ENCODE measurements at regions not wholly inside any gene's neighbourhood (a gene's known extent, or its start where the extent isn't known, plus 50 kb on each side); places are given as distances from the start of the nearest gene placed in this dataset.
"Not testable (repeated sequence)": the region's sequence is repeated elsewhere in the genome, so short reads cannot be mapped to it uniquely, and the experiment has no call there.

DNA sequence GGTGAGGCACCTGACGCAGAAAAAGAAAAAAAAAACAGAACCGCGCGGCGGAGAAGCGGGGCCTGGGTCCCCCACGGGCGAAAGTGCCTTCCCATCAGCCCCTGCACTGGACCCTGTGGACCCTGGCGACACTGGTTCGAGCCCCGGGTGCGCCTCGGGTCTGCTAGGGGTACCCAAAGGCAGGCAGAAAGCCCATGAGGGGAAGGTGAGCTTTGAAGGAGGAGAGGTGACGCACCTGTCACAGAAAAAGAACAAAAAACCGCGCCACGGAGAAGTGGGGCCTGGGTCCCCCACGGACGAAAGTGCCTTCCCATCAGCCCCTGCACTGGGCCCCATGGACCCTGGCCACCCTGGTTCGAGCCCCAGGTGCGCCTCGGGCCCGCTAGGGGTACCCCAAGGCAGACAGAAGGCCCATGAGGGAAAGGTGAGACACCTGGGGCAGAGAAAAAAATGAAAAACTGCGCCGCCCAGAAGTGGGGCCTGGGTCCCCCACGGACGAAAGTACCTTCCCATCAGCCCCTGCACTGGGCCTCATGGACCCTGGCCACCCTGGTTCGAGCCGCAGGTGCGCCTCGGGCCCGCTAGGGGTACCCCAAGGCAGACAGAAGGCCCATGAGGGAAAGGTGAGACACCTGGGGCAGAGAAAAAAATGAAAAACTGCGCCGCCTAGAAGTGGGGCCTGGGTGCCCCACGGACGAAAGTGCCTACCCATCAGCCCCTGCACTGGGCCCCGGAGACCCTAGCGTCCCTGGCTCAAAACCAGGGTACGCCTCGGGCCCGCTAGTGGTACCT is 227.4 kb downstream of the CCDC74A start:
- no peak for DNase-seq

DNA sequence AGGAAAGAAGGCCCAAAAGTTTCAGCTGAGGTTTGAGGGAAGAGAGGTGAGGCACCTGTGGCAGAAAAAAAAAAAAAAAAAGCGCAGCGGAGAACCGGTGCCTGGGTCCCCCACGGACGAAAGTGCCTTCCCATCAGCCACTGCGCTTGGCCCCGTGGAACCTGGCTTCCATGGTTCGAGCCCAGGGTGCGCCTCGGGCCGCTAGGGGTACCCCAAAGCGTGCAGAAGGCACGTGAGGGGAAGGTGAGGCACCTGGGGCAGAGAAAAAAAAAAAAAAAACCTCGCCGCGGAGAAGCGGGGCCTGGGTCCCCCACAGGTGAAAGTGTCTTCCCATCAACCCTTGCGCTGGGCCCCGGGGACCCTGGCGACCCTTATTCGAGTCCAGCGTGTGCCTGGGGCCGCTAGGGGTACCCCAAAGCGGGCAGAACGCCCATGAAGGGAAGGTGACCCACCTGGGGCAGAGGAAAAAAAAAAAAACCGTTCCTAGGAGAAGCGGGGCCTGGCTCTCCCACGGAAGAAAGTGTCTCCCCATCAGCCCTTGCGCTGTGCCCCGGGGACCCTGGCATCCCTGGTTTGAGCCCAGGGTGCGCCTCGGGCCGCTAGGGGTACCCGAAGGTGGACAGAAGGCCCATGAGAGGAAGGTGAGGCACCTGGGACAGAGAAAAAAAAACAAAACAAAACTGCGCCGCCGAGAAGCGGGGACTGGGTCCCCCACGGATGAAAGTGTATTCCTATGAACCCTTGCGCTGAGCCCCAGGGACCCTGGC is 228.6 kb downstream of the CCDC74A start:
- no peak for DNase-seq

DNA sequence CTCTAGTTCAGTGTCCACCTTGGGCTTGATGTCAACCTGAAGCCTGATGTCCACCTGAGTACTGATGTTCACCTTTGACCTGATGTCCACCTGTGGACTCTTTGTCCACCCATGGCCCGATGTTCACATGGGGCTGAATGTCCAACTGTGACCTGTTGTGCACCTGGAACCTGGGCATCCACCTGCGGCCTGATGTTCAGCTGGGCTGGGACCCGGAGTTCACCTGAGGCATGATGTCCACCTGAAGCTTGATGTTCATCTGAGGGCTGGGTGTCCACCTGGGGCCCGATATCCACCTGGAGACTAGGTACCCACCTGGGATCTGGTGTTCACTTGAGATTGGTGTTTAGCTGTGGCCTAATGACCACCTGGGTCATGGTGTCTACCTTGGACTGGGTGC is 231.3 kb downstream of the CCDC74A start:
- not testable (repeated sequence) for DNase-seq

DNA sequence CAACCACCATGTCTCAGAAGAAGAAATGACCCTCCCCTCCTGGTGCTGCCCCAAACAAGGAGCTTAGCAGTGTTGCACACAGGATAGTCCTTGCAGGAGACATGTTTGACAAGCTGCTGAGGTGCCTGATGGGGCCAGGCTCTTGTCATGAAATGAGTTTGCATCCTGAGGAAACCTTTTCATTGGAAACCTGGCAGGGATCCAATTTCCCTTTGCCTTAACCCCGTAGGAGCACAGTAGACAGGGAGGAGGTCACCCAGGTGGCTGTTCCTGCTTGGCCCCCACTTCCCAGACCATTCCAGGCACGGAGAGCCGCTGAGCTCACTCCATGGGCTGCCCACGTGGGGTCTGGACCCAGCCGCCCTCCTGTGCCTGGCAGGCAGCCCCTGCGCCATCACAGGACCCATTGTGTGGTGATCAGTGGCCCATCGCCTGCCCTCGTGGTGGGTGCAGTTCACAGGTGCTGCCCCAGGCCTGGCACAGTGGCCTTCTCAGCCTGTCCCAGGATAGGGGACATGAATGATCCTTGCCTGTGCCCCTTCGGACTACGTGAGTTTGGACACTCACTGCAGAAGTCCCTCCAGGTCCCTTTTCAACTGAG is 247.4 kb downstream of the CCDC74A start:
- not testable (repeated sequence) for DNase-seq

DNA sequence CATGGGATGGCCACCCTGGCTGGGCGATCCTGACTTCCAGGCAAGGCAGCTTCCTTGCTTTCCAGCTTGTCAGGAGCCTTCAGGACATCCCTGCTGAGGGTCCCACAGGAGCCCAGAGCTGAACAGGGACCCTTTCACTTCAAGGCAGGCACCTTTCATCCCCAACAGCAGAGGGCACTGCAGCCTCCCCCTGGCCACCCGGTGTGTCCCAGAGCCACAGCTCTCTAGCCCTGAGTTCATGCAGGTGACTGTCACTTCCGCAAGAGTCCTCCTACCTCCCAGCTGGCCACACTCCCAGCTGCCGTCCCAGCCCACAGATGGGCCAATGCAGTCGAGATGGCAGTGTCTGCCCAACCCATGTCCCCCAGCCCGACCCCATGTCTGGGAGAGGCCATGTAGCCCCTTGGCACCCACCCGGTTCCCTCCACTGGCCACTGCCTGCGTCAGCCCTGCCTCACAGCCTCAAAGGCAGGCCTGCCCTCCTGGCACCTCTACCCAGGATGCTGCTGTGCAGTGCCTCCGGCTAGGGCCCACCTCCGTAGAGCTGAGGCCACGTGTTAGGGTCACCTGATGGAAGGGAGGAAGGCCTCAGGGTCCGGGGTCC is 248.3 kb downstream of the CCDC74A start:
- not testable (repeated sequence) for DNase-seq

DNA sequence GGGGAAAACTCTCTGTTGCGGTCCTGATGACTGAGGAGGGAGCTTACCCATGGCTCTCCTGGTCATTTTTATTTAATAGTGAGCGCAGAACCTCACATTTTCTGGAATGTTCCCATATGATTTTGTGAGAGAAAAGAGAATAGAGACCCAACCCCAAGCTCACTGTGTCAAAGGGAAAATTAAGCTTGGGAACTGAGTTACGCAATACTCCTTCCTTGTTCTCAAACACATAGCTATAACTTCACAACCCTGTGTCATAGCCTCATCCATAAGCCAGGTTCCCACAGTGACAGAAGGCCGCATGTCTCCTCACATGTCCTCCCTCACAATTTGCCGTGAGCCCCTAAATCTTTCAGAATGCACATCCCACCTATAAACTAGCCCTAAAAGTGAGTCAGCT is 252.8 kb downstream of the CCDC74A start:
- DNase-seq = not testable (repeated sequence)

DNA sequence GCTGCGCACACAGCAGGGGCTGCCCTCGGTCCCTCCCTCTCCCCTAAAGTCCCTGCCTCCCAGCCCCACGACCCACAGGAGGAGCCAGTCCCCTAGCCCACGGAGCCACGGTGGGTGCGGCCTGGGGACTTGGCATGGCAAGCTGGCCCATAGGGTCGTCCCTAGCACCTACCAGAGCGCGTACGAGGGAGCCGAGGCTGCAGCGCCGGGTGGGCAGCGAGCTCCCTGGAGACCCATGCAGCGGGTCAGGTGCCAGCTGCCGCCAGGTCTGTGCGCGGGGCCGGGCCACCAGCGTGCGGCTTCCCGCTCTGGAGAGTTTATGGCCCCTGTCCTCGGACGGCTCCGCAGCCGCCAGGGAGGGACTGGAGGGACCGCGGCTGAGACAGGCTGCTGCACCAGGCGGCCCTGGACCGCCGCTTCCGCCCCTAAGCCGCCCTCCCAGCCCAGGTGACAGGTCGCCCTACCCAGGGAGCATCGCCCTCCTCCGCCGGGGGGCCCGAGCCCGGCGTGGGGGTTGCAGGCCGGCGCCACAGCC is 273.6 kb downstream of the CCDC74A start:
- no peak for DNase-seq

DNA sequence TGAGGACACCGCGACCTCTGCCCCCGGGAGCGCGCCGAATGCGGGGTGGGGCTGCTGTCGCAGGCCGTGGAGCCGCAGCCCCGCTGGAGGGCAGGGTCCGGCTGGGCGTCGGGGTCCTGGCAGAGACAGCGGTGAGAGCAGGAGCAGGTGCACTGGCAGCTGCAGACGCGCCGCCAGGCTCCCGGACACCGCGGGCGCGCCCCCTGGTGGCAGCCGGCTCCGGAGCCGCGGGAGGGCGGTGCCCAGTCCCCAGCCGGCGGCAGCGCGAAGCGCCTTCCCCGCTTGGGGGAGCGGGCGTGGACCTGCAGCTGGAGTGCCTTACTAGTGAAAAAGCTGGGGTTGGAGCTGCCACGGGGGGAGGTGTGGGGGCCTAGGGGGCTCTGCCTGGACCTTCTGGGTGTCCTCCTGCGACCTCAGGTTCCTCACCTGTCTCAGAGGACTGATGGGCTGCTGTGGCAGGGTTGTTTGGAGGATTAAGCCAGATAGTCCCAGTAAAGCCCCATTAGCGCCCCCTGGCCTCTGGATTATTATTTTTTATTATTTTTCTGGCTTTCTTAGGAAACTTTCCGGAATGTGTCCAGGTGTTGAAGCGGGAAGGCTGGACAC is 274.2 kb downstream of the CCDC74A start:
- peak; percentile 1 for DNase-seq

DNA sequence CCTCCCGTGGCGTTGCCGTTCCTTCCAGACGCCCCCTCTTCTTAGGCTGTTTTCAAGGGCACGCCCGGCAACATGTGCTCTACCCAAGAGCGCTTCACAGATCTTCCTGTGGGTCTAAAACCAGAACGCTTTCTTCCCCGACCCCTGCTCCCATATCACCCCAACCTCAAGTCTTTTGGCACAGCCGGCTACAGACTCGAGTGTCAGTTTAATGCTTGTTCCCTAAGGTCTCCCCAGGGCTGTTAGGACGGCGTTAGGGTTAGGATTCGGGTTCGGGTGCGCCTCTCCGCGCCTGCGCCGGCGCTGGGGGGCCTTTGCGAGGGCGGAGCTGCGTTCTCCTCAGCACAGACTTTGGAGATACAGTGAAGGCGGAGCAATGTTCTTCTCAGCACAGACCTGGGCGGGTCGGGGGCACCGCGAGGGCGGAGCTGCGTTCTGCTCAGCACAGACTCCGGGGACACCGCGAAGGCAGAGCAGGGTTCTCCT is 274.7 kb downstream of the CCDC74A start:
- DNase-seq = not testable (repeated sequence)

DNA sequence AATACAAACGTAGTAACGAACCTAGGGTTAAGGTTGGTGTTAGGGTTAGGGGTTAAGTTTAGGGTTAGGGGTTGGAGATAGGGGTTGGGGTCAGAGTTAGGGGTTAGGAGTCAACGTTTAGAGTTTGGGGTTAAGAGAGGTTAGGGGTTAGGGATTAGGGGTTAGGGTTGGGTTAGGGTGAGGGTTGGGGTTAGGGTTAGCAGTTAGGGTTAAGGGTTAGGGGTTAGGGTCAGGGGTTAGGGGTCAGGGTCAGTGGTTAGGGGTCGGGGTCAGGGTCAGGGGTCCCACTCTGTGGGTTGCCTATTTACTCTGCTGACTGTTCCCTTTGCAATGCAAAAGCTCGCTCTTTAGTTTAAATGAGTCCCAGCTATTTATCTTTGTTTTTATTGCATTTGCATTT is 275.5 kb downstream of the CCDC74A start:
- not testable (repeated sequence) for DNase-seq

DNA sequence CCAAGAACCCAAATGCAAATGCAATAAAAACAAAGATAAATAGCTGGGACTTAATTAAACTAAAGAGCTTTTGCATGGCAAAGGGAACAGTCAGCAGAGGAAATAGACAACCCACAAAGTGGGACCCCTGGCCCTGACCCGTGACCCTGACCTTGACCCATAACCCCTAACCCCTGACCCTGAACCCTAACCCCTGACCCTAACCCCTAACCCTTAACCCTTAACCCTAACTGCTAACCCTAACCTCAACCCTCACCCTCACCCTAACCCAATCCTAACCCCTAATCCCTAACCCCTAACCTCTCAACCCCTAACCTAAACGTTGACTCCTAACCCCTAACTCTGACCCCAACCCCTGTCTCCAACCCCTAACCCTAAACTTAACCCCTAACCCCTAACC is 284.9 kb downstream of the CCDC74A start:
- DNase-seq = not testable (repeated sequence)

DNA sequence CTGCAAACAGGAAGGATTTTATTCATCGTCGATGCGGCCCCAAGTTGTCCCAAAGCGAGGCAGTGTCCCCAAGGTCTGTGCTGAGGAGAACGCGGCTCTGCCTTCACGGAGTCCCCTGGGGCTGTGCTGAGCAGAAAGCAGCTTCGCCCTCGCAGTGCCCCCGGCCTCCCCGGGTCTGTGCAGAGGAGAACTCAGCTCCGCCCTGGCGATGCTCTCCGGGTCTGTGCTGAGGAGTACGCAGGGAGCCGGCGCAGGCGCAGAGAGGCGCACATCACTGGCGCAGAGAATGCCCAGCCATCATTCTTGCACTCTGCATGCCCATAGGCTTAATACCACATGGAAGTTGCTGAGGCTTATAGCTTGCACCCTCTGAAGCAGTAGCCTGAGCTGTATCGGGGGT is 285.7 kb downstream of the CCDC74A start:
- not testable (repeated sequence) for DNase-seq

DNA sequence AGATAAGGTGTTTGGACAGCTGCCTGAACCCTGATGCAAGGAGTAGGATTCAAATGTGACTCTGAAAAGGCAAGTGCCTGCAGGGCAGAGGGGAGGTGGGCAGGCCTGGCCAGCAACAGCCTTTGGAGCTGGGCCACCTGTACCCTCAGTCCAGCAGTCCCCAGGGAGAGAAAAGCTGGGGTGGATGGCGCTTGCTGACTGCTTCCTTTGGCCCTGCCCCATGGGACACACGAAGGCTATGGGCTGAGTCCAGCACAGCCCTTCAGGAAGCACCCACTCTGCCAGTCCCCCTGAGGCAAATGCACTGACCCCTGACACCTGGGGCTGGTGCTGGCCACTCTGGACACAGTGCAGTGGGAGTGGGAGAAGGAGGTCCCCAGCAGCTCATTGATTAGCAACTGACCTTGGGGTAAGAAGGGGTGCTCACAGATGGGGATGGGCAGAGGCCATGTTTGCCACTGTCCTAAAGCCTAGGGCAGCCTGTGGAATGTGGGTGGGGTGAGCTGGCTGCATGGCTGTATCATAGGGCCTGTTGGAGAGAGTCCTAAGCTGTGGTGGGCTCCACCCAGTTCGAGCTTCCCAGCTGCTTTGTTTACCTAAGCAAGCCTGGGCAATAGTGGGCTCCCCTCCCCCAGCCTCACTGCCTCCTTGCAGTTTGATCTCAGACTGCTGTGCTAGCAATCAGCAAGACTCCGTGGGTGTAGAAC is 290.7 kb downstream of the CCDC74A start:
- DNase-seq = not testable (repeated sequence)

DNA sequence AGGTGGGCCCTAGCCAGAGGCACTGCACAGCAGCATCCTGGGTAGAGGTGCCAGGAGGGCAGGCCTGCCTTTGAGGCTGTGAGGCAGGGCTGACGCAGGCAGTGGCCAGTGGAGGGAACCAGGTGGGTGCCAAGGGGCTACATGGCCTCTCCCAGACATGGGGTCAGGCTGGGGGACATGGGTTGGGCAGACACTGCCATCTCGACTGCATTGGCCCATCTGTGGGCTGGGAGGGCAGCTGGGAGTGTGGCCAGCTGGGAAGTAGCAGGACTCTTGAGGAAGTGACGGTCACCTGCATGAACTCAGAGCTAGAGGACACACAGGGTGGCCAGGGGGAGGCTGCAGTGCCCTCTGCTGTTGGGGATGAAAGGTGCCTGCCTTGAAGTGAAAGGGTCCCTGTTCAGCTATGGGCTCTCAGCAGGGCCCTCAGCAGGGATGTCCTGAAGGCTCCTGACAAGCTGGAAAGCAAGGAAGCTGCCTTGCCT is 294.6 kb downstream of the CCDC74A start:
- not testable (repeated sequence) for DNase-seq

DNA sequence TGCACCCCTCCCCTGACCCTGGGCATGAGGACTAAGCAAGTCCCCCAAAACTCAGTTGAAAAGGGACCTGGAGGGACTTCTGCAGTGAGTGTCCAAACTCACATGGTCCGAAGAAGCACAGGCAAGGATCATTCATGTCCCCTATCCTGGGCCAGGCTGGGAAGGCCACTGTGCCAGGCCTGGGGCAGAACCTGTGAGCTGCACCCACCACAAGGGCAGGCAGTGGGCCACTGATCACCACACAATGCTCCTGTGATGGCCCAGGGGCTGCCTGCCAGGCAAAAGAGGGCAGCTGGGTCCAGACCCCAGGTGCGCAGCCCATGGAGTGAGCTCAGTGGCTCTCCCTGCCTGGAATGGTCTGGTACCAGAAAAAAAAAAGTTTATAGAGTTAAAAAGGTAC is 295.4 kb downstream of the CCDC74A start:
- not testable (repeated sequence) for DNase-seq

DNA sequence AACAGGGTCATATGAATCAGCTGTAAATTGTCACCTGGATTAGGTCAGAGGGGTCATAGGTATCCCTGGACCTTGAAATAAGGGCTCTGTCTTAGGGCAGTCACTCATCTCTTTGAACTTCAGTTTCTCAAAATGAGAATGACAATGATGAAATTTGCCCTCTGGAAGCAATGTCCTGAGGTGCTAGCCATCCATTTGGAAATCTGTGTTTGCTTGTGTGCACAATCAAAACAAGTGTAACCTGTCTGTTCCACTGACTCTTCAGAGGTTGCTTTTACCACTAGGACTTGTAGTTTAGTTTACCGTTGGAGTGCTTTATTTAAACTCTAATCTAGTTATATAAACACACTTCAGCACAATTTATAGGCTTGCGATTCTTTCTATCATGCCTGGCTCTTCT is 297.3 kb downstream of the CCDC74A start:
- DNase-seq = not testable (repeated sequence)

DNA sequence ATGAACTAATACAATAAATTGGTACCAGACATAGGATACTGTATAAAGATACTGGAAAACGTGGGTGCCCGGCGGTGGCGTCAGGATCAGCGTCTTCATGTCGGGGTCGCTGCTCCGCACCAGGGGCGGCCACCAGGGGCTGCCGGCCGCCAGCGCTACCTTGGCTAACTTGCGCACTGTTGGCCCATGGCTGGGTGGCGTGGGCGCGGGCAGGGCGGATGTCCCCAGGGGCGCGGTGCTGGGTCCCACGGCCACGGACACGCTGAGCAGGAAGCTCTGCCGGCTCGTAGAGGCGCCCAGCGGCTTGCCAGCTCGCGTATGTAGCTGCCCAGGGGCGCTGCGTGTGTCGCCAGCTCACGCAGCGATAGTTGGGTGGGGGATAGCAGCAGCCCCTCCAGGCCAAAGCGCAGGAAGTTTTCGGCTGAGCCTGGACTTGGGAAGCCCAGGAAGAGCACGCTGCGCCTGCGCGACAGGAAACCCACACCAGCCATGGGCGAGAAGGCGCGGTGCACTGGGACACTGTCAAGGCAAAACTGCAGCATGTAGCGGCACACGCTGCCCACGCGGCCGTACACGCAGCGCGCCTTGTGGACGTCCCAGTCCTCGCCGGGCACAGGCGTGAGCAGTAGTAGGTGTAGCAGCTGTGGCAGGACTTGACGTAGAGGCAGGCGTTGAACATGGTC is 299.9 kb downstream of the CCDC74A start:
- no peak for DNase-seq

DNA sequence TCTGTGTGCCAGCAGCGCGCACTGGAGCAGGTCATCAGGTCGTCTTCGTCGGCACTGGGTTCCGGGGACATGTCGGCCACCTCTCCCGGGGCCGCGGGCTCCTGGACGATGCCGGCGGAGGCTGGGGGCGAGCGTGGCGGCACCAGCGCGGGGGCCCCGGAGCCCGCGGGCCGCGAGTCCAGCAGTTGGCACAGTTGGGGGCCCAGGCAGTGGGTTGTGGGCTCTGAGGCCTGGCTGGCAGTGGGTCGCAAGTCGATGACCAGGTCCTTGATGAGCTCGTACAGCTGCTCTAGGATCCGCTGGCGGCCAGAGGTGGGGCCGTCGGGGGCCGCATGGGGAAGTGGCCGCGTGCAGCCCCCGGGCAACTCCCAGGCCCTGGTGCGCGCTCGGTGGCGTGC is 300.5 kb downstream of the CCDC74A start:
- no peak for DNase-seq

DNA sequence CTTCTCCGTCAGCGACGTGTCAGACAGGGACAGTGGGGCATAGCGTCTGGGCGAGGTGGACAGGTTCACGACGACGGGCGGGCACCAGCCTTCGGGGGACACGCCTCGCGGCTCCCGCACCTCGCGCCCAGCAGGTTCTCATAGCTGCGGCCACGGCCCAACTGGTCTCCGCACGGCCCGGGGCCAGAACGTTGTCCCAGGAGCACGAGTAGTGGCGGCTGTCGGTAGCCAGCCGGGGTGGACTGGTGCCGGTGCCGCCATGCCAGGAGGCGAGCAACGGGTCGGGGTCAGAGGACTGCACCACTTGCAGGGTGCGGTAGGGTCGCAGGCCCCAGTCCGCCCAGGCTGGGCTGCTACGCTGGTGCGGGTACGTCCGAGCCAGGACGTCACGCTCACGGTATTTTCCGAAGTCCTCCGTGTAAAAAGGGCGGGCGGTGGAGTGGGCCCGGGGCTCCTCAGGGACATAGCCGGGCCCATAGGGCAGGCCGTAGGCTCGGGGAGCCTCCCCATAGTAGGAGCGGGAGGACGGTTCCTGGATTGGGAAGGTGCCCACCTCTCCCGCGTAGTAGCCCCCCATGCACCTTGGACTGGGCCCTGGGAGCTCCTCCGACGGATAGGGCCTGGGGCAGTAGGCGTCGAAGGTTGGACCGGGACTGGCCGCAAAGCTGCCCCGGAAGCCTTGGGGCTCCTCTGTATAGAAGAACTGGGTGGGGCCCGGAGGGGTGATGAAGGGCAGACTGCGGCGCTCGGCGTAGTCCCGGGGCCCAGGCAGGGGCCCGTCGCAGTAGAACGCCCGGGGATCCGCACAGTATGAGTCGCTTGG is 301.2 kb downstream of the CCDC74A start:
- not testable (repeated sequence) for DNase-seq
